HepG2 (cell line): ENCODE measurements at regions not wholly inside any gene's neighbourhood (a gene's known extent, or its start where the extent isn't known, plus 50 kb on each side); places are given as distances from the start of the nearest gene placed in this dataset.

Source experiments
- CCDC6 ChIP-seq: sonication (generic); formaldehyde crosslinking; IDR thresholded peaks from 2 replicates; pipeline ENCODE4 v1.8.1; 2022; ENCODE audit warnings: mild to moderate bottlenecking, missing genetic modification reagents, moderate library complexity
- DNMT1 ChIP-seq: sonication (generic); formaldehyde crosslinking; IDR thresholded peaks from 2 replicates; pipeline ENCODE4 v1.5.1; 2020; ENCODE audit warnings: mild to moderate bottlenecking, missing genetic modification reagents
- HOXA7 ChIP-seq: sonication (generic); formaldehyde crosslinking; IDR thresholded peaks from 2 replicates; pipeline ENCODE4 v1.8.1; 2022; ENCODE audit warnings: mild to moderate bottlenecking, missing genetic modification reagents, moderate library complexity
- NFE2L2 ChIP-seq: fragments of 150-350 bp; IDR thresholded peaks from 2 replicates; pipeline ENCODE4 v1.6.1; 2014; ENCODE audit warnings: low read length
- PCBP1 ChIP-seq: fragments of 200-400 bp; formaldehyde crosslinking; IDR thresholded peaks from 2 replicates; pipeline ENCODE4 v1.6.1; 2017; ENCODE audit warnings: mild to moderate bottlenecking, low read depth, low read length, borderline replicate concordance
- SKI ChIP-seq: fragments of 450-650 bp; IDR thresholded peaks from one replicate; pipeline ENCODE4 v1.6.1; 2018; ENCODE audit warnings: mild to moderate bottlenecking; ENCODE audit not compliant: partially characterized antibody
- ZFP36L1 ChIP-seq: sonication (generic); formaldehyde crosslinking; IDR thresholded peaks from 2 replicates; pipeline ENCODE4 v1.8.0; 2022; ENCODE audit warnings: mild to moderate bottlenecking, missing genetic modification reagents, moderate library complexity
- ZFY ChIP-seq: sonication (generic); formaldehyde crosslinking; IDR thresholded peaks from 2 replicates; pipeline ENCODE4 v1.4.0; 2020; ENCODE audit warnings: missing genetic modification reagents
- ZNF232 ChIP-seq: sonication (generic); formaldehyde crosslinking; IDR thresholded peaks from 2 replicates; pipeline ENCODE4 v1.4.0; 2020; ENCODE audit warnings: missing genetic modification reagents, borderline replicate concordance
- ZNF235 ChIP-seq: sonication (generic); formaldehyde crosslinking; IDR thresholded peaks from 2 replicates; pipeline ENCODE4 v1.8.1; 2023; ENCODE audit warnings: mild to moderate bottlenecking, missing genetic modification reagents, borderline replicate concordance
- TF ChIP-seq, protein P1 (sequence below): IDR thresholded peaks from 2 replicates; pipeline ENCODE4 v1.6.1; 2012; ENCODE audit warnings: low read depth, low read length, improper control_type of control experiment
- TF ChIP-seq, protein P2 (sequence below): sonication (generic); formaldehyde crosslinking; IDR thresholded peaks from 2 replicates; pipeline ENCODE4 v1.4.0; 2020; ENCODE audit warnings: missing genetic modification reagents
- TF ChIP-seq, protein P3 (sequence below): sonication (generic); formaldehyde crosslinking; IDR thresholded peaks from 2 replicates; pipeline ENCODE4 v1.4.0; 2020; ENCODE audit warnings: mild to moderate bottlenecking, missing genetic modification reagents
- TF ChIP-seq, protein P4 (sequence below): sonication (generic); formaldehyde crosslinking; IDR thresholded peaks from 2 replicates; pipeline ENCODE4 v1.4.0; 2020; ENCODE audit warnings: low read depth, mild to moderate bottlenecking, missing genetic modification reagents
- TF ChIP-seq, protein P5 (sequence below), 2 experiments: sonication (generic) in 1 of 2; formaldehyde crosslinking in 1 of 2; IDR thresholded peaks; 2 replicates each; pipeline versions ENCODE4 v1.4.0 to v1.6.1; 2018 to 2020; ENCODE audit warnings: missing genetic modification reagents in 2 of 2, borderline replicate concordance in 1 of 2, low read depth in 1 of 2, mild to moderate bottlenecking in 1 of 2, missing biosample characterization in 1 of 2
- TF ChIP-seq, protein P6 (sequence below): sonication (generic); formaldehyde crosslinking; IDR thresholded peaks from 2 replicates; pipeline ENCODE4 v1.5.1; 2020; ENCODE audit warnings: mild to moderate bottlenecking, missing genetic modification reagents, moderate library complexity

DNA sequence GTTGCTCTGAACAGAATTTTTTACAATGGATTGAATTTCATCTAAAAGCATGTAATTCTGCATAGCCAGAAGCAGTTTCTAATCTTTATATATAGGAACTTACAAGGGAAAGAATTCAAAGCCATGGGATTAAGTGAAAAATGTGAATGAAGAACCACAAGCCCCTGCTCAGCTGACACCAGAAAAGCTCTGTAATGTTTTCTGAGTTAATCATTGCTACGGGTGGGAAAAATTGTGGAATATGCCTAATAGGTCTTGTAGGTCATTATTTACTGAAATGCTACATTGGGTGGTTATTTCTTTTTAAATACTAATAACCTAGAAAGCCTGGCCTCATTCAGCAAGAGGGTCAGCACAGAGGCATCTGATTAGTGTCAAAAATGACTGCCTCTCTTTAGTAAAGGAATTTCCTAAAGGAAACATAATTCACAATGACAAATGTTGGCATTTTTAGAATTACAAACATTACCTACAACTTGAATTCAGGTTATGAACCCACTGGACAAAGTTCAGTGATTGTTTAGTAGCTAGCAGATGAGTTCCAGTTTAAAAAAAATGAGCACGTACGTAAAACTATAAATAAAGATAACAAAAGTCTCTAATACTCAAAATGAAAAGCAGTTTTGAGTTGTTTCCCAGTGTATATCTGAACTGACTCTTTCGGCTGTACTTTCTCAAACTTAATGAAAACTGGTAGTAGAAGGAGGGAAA is 75.3 kb downstream of the BMP4 start (continued):
- TF ChIP-seq, protein P1, sequence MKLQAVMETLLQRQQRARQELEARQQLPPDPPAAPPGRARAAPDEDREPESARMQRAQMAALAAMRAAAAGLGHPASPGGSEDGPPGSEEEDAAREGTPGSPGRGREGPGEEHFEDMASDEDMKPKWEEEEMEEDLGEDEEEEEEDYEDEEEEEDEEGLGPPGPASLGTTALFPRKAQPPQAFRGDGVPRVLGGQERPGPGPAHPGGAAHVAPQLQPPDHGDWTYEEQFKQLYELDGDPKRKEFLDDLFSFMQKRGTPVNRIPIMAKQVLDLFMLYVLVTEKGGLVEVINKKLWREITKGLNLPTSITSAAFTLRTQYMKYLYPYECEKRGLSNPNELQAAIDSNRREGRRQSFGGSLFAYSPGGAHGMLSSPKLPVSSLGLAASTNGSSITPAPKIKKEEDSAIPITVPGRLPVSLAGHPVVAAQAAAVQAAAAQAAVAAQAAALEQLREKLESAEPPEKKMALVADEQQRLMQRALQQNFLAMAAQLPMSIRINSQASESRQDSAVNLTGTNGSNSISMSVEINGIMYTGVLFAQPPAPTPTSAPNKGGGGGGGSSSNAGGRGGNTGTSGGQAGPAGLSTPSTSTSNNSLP, result peak; percentile 74
- TF ChIP-seq HOXA7 (CRISPR knock-in tag), result no peak
- TF ChIP-seq, protein P2, sequence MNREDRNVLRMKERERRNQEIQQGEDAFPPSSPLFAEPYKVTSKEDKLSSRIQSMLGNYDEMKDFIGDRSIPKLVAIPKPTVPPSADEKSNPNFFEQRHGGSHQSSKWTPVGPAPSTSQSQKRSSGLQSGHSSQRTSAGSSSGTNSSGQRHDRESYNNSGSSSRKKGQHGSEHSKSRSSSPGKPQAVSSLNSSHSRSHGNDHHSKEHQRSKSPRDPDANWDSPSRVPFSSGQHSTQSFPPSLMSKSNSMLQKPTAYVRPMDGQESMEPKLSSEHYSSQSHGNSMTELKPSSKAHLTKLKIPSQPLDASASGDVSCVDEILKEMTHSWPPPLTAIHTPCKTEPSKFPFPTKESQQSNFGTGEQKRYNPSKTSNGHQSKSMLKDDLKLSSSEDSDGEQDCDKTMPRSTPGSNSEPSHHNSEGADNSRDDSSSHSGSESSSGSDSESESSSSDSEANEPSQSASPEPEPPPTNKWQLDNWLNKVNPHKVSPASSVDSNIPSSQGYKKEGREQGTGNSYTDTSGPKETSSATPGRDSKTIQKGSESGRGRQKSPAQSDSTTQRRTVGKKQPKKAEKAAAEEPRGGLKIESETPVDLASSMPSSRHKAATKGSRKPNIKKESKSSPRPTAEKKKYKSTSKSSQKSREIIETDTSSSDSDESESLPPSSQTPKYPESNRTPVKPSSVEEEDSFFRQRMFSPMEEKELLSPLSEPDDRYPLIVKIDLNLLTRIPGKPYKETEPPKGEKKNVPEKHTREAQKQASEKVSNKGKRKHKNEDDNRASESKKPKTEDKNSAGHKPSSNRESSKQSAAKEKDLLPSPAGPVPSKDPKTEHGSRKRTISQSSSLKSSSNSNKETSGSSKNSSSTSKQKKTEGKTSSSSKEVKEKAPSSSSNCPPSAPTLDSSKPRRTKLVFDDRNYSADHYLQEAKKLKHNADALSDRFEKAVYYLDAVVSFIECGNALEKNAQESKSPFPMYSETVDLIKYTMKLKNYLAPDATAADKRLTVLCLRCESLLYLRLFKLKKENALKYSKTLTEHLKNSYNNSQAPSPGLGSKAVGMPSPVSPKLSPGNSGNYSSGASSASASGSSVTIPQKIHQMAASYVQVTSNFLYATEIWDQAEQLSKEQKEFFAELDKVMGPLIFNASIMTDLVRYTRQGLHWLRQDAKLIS (CRISPR knock-in tag), result no peak
- no peak for TF ChIP-seq CCDC6
- TF ChIP-seq, protein P3, sequence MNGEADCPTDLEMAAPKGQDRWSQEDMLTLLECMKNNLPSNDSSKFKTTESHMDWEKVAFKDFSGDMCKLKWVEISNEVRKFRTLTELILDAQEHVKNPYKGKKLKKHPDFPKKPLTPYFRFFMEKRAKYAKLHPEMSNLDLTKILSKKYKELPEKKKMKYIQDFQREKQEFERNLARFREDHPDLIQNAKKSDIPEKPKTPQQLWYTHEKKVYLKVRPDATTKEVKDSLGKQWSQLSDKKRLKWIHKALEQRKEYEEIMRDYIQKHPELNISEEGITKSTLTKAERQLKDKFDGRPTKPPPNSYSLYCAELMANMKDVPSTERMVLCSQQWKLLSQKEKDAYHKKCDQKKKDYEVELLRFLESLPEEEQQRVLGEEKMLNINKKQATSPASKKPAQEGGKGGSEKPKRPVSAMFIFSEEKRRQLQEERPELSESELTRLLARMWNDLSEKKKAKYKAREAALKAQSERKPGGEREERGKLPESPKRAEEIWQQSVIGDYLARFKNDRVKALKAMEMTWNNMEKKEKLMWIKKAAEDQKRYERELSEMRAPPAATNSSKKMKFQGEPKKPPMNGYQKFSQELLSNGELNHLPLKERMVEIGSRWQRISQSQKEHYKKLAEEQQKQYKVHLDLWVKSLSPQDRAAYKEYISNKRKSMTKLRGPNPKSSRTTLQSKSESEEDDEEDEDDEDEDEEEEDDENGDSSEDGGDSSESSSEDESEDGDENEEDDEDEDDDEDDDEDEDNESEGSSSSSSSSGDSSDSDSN (CRISPR knock-in tag), result no peak
- TF ChIP-seq DNMT1, result no peak
- TF ChIP-seq, protein P4, sequence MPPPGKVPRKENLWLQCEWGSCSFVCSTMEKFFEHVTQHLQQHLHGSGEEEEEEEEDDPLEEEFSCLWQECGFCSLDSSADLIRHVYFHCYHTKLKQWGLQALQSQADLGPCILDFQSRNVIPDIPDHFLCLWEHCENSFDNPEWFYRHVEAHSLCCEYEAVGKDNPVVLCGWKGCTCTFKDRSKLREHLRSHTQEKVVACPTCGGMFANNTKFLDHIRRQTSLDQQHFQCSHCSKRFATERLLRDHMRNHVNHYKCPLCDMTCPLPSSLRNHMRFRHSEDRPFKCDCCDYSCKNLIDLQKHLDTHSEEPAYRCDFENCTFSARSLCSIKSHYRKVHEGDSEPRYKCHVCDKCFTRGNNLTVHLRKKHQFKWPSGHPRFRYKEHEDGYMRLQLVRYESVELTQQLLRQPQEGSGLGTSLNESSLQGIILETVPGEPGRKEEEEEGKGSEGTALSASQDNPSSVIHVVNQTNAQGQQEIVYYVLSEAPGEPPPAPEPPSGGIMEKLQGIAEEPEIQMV, result no peak
- no peak for TF ChIP-seq ZNF235 (CRISPR knock-in tag)
- no peak for TF ChIP-seq ZFP36L1
- TF ChIP-seq, protein P5, sequence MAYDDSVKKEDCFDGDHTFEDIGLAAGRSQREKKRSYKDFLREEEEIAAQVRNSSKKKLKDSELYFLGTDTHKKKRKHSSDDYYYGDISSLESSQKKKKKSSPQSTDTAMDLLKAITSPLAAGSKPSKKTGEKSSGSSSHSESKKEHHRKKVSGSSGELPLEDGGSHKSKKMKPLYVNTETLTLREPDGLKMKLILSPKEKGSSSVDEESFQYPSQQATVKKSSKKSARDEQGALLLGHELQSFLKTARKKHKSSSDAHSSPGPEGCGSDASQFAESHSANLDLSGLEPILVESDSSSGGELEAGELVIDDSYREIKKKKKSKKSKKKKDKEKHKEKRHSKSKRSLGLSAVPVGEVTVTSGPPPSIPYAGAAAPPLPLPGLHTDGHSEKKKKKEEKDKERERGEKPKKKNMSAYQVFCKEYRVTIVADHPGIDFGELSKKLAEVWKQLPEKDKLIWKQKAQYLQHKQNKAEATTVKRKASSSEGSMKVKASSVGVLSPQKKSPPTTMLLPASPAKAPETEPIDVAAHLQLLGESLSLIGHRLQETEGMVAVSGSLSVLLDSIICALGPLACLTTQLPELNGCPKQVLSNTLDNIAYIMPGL (CRISPR knock-in tag; IDR thresholded peaks at IDR 0.05; ENCODE audit: borderline replicate concordance in 1 of 2, low read depth in 1 of 2), result 0 out of 4 replicates have a peak, but pooled peaks of 1 of the 2 experiments have one; percentile 37
- TF ChIP-seq ZNF232 (CRISPR knock-in tag), result no peak
- TF ChIP-seq, protein P6, sequence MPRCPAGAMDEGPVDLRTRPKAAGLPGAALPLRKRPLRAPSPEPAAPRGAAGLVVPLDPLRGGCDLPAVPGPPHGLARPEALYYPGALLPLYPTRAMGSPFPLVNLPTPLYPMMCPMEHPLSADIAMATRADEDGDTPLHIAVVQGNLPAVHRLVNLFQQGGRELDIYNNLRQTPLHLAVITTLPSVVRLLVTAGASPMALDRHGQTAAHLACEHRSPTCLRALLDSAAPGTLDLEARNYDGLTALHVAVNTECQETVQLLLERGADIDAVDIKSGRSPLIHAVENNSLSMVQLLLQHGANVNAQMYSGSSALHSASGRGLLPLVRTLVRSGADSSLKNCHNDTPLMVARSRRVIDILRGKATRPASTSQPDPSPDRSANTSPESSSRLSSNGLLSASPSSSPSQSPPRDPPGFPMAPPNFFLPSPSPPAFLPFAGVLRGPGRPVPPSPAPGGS, result no peak
- TF ChIP-seq SKI, result no peak
- TF ChIP-seq ZFY (CRISPR knock-in tag), result no peak
- no peak for TF ChIP-seq NFE2L2
- no peak for TF ChIP-seq PCBP1
